HUES6 (cell line): ENCODE measurements at regions not wholly inside any gene's neighbourhood (a gene's known extent, or its start where the extent isn't known, plus 50 kb on each side); places are given as distances from the start of the nearest gene placed in this dataset.

Source experiments
- H3K27ac ChIP-seq: 2 replicates; pipeline ENCODE4 v1.7.0; 2013; ENCODE audit warnings: low read depth, mild to moderate bottlenecking, low read length, inconsistent platforms
- H3K27me3 ChIP-seq: 2 replicates; pipeline ENCODE4 v1.6.1; 2013; ENCODE audit warnings: low read length; ENCODE audit not compliant: control insufficient read depth, insufficient read depth
- H3K36me3 ChIP-seq: 2 replicates; pipeline ENCODE4 v1.6.1; 2013; ENCODE audit warnings: low read length; ENCODE audit not compliant: control insufficient read depth, insufficient read depth
- H3K4me1 ChIP-seq: 2 replicates; pipeline ENCODE4 v1.6.1; 2013; ENCODE audit warnings: low read length; ENCODE audit not compliant: control insufficient read depth, insufficient read depth
- H3K4me3 ChIP-seq: 2 replicates; pipeline ENCODE4 v1.5.1; 2013; ENCODE audit warnings: low read depth, low read length
- H3K9ac ChIP-seq: one replicate; pipeline ENCODE4 v1.6.1; 2013; ENCODE audit warnings: mild to moderate bottlenecking, low read length
- H3K9me3 ChIP-seq: 2 replicates; pipeline ENCODE4 v1.6.1; 2013; ENCODE audit warnings: low read depth, low read length; ENCODE audit not compliant: control insufficient read depth, insufficient read depth

DNA sequence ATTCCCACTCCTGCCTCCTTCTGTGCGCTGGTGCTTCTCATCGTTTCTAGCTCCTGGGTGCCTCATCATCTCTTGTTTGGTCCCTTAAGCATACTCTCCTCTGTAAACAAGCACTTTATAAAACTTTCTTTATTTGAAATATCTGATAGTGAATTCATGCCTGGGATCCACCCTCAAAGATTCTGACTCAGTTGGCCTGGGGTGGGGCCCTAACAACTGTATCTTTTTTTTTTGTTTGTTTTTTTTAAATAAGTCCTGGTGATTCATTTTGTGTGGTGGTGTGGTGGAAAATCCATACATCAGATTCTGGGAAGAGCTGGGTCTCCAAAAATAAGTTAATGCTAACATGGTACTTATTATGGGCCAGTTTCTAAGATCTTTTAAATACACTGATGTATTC is 678.3 kb downstream of the TOX3 start:
- no peaks in the 10 kb centered on the region for H3K4me1 ChIP-seq
- H3K27me3 ChIP-seq: no peaks in the 10 kb centered on the region

GRCh38 chr16:51867386-51868065 is 679.4 kb downstream of the TOX3 start:
- Histone ChIP-seq H3K4me3 (no peak overlapping the region), H3K4me1 (no peaks in the 10 kb centered on the region), H3K9me3 (no peaks in the 10 kb centered on the region), H3K27ac (no peak overlapping the region), H3K27me3 (no peaks in the 10 kb centered on the region), H3K9ac (no peak overlapping the region), H3K36me3 (no peaks in the 10 kb centered on the region)

More for the DNA sequence above, 678.3 kb downstream of the TOX3 start:
- Histone ChIP-seq H3K9ac (no peak overlapping the region), H3K27ac (no peak overlapping the region), H3K36me3 (no peaks in the 10 kb centered on the region), H3K9me3 (no peaks in the 10 kb centered on the region; the same call in 1 of the 2 replicates), H3K4me3 (no peak overlapping the region)

DNA sequence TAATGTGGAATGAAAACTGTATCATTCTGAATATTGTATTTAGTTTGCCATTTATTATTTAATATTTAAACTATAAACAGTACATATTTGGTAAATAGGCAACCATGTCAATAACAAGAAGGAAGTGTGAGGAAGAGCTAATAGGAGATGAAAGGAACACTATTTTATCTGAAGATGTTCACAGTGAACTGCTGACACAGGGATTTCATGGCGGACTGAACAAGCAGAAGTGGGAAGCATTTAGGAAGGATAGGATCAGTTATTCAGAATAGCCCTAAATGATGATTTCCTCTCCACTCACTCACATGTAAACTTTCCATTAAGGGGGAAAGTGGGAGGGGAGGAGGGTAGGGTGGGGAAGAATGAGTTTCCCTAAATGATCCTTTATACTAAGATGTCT is 682.4 kb downstream of the TOX3 start:
- Histone ChIP-seq H3K27ac (no peak overlapping the region), H3K36me3 (no peaks in the 10 kb centered on the region), H3K4me3 (no peak overlapping the region), H3K9me3 (no peaks in the 10 kb centered on the region), H3K27me3 (no peaks in the 10 kb centered on the region), H3K9ac (no peak overlapping the region), H3K4me1 (no peaks in the 10 kb centered on the region)

DNA sequence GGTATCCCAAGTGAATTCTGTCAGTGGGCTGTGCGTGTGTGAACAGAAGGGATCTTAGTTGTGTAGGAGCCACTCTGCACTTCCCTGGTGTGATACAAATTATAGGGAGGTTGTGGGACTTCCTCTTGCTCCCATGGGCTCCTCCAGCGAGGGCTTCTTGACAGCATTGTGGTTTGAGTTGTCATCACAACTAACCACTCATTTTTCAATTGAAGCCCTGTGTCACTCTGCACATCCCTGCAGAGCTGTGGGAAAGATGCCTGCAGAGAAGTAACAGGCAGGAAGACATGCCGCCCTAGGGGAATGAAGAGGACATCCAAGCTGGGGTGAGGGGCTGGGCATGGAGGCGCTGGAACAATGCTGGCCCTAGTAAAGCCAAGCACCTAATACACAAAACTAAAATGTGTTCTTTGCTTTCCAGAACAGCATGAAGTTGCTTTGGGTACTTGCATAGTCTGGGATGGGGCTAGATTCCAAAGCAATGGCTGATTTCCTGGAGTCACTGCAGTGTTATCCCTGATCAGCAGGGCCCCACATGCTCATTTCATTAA is 692.5 kb downstream of the TOX3 start:
- Histone ChIP-seq H3K36me3 (no peaks in the 10 kb centered on the region), H3K27ac (no peak overlapping the region), H3K4me3 (no peak overlapping the region), H3K27me3 (no peaks in the 10 kb centered on the region), H3K9me3 (no peaks in the 10 kb centered on the region), H3K9ac (no peak overlapping the region), H3K4me1 (0 out of 2 replicates have a peak, but pooled peaks cover 12% of the 10 kb centered on the region)

- no peaks in the 10 kb centered on the region for H3K36me3 ChIP-seq
- H3K27me3 ChIP-seq: no peaks in the 10 kb centered on the region
- no peak overlapping the region for H3K27ac ChIP-seq
- no peak overlapping the region for H3K9ac ChIP-seq
- no peaks in the 10 kb centered on the region for H3K9me3 ChIP-seq
- H3K4me3 ChIP-seq: no peak overlapping the region
- H3K4me1 ChIP-seq: 0 out of 2 replicates have a peak, but pooled peaks cover 16% of the 10 kb centered on the region
Measured at GRCh38 chr16:51853586-51853985, 693.4 kb downstream of the TOX3 start.

DNA sequence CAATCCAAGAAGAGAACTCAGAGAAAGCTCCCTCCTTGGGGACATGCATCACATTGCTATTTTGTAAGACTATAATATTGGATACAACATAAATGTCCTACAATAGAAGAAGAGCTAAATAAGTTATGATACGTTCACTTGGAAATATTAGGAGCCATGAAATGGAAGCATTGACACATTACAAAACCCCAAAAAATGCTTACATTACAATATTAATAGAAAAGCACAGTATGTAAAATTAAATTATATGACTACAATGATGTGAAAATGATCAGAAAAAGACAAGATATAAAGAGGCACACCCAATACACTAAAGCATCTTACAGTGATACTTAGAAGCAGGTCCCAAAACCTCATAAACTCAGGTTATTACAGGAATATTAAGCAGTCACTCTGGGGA is 694.1 kb downstream of the TOX3 start:
- H3K36me3 ChIP-seq: no peaks in the 10 kb centered on the region
- H3K27ac ChIP-seq: no peak overlapping the region
- no peak overlapping the region for H3K9ac ChIP-seq
- H3K27me3 ChIP-seq: no peaks in the 10 kb centered on the region
- H3K9me3 ChIP-seq: no peaks in the 10 kb centered on the region
- H3K4me1 ChIP-seq: 0 out of 2 replicates have a peak, but pooled peaks cover 16% of the 10 kb centered on the region
- no peak overlapping the region for H3K4me3 ChIP-seq

DNA sequence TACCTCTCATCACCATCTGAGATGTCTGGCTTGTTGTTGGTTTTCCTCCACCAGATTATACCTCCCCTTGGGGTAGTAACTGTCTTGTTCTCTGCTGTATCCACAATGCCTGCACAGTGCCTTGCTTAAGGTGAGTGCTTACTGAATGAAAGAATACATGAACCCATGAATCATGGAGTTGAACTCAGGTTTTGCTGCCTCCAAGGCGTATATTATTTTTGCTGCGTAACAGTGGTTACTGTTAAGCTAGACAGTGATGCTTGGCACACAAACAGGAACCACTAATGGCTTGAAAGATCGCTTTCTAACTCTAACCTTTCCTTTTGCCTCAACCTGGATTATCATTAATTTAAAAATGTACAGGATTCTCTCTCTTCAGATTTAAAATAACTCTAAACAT is 695.8 kb downstream of the TOX3 start:
- Histone ChIP-seq H3K27ac (no peak overlapping the region), H3K9me3 (no peaks in the 10 kb centered on the region), H3K4me1 (peaks cover 16% of the 10 kb centered on the region; the same call in 1 of the 2 replicates), H3K36me3 (no peaks in the 10 kb centered on the region), H3K9ac (no peak overlapping the region), H3K27me3 (no peaks in the 10 kb centered on the region), H3K4me3 (no peak overlapping the region)

GRCh38 chr16:51849715-51850114 is 697.2 kb downstream of the TOX3 start:
- Histone ChIP-seq H3K27me3 (no peaks in the 10 kb centered on the region), H3K36me3 (no peaks in the 10 kb centered on the region), H3K4me3 (no peak overlapping the region), H3K9ac (no peak overlapping the region), H3K4me1 (peaks cover 19% of the 10 kb centered on the region; the same call in 1 of the 2 replicates), H3K27ac (no peak overlapping the region), H3K9me3 (no peaks in the 10 kb centered on the region)

GRCh38 chr16:51845586-51846305 is 694.7 kb upstream of the SALL1 start:
- H3K9ac ChIP-seq: no peak overlapping the region
- no peak overlapping the region for H3K27ac ChIP-seq
- no peaks in the 10 kb centered on the region for H3K9me3 ChIP-seq
- H3K4me3 ChIP-seq: no peak overlapping the region
- no peaks in the 10 kb centered on the region for H3K36me3 ChIP-seq
- peaks cover 12% of the 10 kb centered on the region; the same call in 1 of the 2 replicates for H3K4me1 ChIP-seq
- no peaks in the 10 kb centered on the region for H3K27me3 ChIP-seq

- Histone ChIP-seq H3K27ac (no peak overlapping the region), H3K4me1 (peaks cover 7% of the 10 kb centered on the region), H3K9me3 (0 out of 2 replicates have a peak, but pooled peaks cover 3% of the 10 kb centered on the region), H3K27me3 (no peaks in the 10 kb centered on the region), H3K4me3 (no peak overlapping the region), H3K36me3 (no peaks in the 10 kb centered on the region), H3K9ac (no peak overlapping the region)
Measured at GRCh38 chr16:51839727-51840462, 688.8 kb upstream of the SALL1 start.
